GM18870 (cell line): ENCODE measurements at regions not wholly inside any gene's neighbourhood (a gene's known extent, or its start where the extent isn't known, plus 50 kb on each side); places are given as distances from the start of the nearest gene placed in this dataset.
"Not testable (repeated sequence)": the region's sequence is repeated elsewhere in the genome, so short reads cannot be mapped to it uniquely, and the experiment has no call there.

ENCODE experiments used
- ATAC-seq: cut with Tn5 transposase; IDR thresholded peaks from one replicate; pipeline ENCODE4 v1.9.1; 2021; ENCODE audit warnings: moderate library complexity; ENCODE audit not compliant: unreplicated experiment

DNA sequence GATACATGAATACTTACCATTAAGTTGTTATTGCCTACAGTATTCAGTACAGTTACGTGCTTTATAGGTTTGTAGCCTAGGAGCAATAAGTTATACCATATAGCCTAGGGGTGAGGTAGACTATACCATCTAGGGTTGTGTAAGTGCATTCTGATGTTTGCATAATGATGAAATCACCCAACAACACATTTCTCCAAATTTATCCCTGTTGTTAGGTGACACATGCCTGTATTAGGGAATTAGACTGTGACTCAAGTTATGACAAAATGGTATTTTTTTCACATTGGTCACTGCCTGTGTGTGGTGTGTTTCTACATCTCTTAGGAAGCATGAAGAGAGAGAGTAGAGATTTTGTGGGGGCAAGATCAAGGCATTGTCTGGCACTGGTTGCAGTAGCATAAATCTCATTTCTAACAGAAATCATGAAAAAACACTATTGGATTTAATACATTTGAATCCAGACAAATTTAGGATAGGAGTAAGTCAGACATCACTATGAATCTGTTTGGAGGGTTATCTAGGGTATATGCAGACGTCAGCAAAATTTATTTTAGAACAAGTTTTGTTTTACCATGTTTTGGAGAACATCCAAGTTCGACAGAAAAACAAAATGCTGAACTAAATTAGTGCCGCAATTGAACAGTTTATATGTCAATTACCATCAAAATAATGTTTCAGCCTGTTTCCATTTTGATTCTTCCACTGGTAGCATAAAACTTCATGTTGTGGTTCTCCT is 332.1 kb downstream of the LMO7 start:
- no peak for ATAC-seq

DNA sequence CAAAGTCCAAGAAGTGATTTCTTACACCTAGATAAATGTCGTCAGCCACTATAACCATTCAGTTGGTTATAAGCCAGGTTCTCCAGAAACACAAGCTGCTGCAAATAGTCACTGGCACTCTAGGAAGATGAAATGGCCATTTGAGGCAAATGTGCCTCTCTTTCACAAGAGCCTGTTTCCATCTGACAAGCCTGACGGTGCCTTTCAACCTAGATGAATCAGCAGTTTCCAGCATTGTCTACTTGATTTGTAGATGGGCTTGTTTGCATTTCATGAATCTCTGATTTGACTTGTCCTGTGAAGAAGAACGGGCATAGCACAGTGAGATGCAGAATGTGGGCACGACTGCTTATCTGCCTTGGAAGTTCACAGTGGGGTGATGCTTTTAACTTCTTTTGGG is 327.2 kb downstream of the LMO7 start:
- ATAC-seq, result no peak

DNA sequence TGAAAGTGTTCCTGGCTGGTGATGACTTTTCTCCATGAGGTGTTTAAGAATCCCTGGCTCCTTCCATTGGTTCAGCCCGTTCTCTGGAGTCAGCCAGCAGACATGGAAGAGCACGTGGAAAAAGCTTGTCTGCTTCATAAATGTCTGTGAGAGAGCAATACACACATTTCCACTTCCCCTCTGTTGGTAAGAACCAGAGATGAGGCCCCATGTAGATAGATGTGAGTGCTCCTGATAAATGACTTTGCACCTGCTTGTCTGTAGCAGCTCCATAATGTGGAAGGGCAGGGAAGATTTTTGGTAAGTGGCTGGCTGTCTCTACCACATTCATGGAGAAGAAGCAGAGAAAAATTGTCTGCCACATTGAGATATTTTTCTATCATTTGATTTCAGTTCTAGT is 325.8 kb downstream of the LMO7 start:
- no peak for ATAC-seq

DNA sequence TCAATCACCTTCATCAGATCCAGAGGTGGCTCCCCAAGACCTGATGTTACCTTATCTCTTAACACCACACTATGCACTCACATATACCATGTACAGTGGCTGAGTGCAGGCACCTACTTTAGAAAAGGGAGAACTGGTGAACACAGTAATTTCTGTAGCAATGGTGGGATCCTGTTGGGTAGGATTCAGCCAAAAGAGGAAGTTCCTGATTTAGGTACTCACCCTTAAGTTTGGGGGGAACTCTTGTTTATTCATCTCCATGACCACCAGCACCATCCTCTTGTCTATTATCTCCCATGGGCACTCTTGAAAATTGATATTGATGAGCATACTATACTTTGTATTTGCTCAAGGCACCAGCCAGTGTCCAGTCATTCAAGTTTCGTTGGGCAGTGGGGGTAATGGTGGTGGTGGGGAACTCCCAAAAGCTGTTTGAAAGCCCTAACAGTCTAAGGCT is 324.4 kb downstream of the LMO7 start:
- peak; percentile 98 for ATAC-seq

DNA sequence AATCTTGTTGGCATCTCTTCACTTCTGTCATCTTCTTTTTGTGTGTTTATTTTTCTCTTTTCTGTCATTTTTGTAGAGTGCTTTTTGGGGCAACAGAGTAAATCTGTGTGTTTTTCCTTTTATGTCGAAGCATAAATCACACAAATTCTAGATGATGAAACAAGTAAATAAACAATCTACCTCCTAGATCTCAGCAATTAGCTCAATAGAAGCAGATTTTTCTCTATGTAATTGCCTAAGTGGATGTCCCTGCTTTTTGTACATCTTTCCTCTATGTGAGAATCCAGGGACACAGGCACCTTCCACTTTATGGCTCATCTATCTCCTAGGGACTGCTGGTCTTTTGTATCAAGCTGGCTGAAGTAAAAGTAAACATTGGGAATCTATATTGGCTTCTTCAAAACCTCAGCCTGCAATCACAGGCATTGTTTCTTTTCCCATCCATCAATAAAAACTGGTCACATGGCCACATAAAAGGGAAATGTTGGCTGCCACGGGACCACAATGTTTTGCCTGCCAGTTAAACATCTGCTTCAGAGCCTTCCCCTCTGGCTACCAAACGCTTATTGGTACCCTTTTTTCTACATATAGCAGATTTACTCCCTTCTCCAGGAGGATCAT is 323.8 kb downstream of the LMO7 start:
- peak; percentile 17 for ATAC-seq

DNA sequence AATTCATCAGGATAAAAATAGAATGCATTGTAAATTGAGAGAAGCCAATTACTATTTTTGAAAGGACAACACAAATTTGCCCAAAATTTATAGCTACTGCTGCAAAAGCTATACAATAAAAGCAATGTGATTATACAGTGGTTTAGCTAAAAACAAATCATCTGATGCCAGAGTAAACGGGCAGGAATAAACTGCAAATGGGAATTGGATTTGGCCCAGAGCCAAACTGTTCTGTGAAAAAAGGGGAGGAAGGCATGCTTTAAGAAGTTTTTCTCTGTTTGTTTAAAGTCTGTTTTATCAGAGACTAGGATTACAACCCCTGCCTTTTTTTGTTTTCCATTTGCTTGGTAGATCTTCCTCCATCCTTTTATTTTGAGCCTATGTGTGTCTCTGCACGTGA is 317.5 kb downstream of the LMO7 start:
- ATAC-seq, result not testable (repeated sequence)

DNA sequence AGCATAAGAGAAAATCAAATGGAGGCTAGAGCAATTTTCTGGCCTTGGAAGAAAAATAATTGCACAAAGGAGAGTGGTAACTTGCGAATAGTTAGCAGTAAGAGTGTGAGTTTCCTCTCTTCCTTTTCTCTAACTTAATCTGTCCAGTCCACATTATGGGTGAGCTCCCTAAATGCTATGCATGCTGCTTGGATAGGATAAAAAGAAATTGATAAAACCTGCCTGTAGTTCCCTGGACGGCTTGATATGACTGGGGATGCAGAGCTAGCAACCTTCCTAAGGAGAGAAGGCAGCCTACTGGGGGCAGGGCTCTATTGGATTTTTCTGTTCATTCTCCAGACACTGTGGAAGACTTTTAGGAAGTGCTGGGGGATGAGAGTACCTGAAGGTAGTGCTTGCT is 311.3 kb downstream of the LMO7 start:
- no peak for ATAC-seq

DNA sequence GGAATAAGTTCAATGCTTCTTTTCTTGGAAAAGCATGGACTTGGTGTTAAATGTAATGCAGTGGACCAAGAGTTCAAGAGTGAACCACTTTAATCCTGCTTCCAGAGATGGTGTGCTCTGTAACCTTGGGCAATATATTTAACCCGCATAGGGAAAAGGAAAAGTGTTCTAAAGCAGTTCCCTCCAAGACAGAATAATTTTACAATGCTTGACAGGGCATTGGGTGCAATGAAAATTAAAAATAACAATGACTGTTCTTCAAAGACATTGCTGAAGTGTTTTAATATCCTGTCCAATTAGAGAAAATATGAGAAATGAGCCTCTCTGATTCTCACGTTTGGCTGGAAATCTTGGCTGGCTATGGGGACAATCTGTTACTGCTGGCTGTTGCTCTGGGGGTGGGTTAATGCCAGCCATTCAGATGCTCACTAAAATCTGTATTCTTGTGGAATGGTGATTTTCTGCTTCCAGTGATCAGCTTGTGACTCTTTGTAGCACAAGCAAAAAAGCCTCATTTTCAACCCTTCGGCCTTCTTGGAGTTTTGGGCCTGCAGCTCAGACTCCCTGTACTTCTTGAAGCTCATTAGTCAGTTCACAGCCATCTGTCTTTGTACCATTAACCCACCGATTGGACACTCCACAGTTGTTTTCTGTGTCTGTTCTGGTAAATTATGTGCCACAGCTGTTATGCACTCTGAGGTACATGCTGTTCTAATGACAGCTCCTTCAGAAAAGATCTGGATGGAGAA is 310.6 kb downstream of the LMO7 start:
- no peak for ATAC-seq

DNA sequence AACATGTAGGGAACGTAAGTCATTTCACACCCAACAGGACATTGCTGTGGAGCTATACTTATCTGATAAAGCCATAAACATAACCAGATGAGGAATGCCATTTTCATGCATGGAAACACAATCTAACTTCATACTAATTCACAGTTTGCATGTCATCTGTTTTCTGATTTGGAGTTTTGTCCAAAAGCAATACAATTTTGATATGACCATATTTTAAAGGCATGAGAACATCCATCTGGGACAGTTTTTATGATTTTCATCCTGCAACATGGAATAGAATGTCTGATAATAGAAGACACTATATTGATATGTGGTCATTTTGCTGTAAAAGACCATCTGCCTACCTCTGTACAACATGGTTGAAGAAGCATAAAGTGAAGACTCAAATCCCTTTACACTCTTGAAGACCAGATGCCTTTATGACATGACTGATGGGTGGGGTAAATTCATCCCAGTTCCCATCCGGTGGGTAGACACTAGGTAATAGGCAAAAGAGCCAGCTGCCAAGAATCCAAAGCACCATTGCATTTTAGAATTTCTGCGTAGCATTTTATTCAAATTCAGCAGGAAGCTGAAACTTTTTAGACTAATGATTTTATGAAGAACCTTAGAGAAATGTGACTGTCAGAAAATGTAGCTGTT is 309.8 kb downstream of the LMO7 start:
- ATAC-seq, result no peak

DNA sequence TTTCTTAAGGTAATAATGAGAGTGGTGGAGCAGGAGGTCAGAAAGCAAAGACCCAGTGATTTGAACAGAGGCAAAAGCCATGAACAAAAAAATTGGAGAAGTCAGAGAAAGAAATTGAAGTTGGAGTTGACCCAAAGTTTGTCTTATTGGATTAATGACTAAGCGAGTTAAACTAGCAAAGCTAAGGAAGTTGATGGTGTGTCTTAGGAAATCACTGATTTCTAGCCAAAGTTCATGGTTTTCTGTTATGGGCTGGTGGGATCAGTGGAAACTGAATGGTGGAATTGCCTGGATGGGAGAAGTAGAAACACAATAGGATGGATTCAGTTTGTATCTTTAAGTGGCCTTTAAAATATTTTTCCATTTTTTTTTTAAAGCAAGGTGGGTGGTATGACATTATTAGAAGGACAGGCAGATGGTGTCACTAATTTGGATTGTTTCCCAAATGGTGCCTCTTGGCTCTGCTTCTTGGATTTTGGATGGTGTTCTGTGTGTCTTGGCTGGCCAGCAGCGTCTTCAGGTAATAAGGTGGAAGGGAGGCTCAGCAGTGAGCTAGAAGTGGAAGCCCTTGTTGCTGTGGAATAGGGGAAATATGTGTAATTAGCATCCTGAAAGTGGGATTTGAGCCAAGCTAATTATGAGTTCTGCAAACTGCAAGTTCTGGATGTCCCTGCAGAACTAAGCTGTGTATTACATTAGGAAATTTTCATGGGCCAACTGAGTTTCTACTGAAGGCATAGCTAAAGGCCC is 302.9 kb downstream of the LMO7 start:
- no peak for ATAC-seq

DNA sequence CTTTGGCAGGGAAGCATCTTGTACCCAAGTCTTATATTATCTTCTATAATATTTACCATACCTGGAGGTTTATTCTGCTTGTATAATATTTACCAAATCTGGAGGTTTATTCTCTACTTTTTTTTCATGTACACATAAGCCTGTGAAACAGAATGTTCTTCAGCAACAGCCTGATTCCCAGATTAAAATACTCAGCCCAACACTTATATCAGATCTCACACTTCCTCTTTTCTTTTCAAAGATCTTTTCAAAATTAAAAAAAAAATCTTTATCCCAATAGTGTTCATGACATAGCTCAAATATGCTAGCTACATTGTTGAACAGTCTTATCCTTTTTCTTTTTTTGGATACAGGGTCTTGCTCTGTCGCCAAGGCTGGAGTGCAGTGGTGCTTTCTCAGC is 300.7 kb downstream of the LMO7 start:
- no peak for ATAC-seq

DNA sequence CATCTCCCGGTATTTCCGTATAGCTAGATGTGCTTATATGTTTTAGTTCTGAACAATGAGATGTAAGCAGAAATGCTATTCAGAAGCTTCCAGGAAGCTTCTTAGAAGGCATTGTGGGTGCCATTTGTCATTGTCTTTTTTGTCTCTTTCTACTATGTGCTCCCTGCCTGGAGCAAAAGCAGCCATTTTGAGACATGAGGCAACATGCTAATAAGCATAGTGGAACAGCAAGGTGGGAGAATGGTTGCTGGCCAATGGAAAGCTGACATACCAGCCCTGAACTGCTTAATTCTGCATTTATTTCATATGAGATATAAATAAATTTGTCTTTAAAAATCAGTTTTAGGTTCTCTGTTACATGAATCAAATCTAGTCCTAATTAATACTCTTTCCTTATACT is 299.7 kb downstream of the LMO7 start:
- ATAC-seq, result no peak

DNA sequence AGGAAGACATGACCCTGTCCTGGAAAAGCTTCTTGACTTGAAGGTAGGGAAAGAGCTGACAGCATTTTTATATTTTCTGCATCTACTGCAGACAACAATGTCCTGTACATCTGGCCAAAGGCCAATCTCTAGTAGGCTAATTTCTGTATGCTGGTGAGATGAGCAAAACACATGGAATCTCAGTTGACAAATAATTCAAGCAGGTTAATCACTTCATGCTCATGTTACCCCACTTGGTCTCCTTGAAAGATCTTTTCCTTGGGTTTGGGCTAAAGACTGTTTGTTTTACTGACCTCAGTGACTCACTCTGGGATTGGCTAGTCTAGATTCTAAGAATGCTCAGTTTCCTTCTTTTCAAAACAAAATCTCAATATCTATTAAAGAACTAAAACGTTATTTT is 298.8 kb downstream of the LMO7 start:
- ATAC-seq, result no peak

DNA sequence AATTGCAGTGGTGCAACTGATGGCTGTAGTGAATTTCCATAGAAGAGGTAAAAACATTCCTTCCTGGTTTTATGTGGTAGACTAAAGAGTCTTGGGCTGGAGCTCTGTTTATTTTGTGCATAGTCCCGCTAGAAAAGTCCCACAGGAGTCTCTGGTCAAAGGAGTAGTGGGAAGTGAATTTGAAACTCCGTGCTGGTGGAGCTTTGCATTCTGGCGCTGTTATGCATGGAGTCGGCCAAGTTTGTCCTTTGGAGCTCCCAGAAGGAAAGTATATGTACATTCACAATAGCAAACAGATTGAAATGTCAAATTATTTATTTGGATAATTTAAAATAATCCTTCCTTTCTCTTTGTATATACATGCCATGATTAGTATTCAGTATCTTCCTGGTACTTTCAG is 296.5 kb downstream of the LMO7 start:
- ATAC-seq, result no peak

DNA sequence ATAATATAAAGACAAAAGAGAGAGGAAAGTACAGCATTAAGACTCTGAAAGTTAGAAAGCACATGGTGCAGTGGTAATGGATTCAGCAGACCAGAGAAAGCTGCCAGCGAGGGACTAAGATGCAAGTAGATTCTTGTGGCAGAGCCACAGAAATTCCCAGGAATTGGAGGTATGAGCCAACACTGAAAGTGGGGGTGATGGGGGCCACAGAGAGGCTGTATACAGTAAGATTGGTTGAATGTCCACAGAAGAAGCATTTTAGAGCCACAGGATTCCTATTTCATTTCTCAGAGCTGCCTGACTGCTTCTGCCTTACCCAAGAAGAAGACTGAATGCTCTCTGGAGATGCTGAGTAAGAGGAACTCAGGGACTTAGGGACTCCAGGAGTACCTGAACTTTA is 295.0 kb downstream of the LMO7 start:
- no peak for ATAC-seq

DNA sequence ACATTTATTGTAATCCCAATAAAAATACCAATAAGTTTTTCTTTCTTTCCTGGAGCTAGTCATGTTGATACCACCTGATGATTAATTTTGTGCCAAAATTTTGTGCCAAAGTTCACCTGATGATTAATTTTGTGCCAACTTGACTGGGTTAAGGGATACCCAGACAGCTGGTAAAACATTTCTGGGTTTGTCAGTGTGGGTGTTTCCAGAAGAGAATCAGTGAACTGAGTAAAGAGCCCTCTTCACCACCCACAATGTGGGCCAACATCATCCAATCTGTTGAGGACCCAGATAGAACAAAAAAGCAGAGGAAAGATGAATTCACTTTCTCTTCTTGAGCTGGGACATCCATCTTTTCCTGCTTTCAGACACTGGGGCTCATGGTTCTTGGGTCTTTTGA is 292.9 kb downstream of the LMO7 start:
- ATAC-seq, result no peak

DNA sequence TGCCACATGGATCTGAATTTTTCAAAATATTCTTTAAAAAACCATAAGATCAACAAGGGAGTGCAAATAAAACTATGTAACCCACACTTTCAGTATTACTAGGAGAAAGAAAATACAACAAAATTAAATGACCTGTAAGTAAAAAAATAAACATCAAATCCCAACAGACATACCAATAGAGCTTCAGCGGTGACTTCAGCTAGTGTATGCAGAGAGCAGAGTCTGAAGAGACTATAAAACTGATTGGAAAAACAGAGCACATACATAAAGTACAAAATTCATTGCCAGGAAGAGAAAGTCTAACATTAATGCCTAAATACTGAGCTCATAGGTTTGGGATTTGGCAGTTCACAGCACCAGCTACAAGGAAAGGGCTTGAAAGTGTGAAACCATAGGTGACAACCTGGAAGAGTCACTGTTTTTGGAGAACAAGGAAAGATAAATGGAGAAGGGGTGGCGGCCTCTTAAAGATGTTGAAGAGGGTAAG is 291.1 kb downstream of the LMO7 start:
- no peak for ATAC-seq

DNA sequence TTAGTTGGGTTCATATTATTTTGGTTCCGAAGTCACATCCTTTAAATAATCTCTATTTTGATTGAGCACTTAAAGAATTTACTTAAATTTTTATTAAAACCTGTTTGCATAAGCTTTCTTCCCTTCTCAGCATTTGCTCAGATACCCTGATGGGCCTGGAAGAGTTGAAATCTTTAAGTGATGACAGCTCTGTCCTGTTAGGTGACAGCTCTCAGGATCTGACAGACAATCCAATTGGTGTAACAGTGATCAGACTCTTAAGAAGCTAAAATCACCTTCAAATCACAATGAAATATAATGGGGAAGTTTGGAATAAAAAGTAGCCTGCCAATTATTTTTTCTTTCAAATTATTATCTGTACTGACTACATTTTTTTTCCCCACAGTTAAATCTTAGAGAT is 284.4 kb downstream of the LMO7 start:
- ATAC-seq, result no peak

DNA sequence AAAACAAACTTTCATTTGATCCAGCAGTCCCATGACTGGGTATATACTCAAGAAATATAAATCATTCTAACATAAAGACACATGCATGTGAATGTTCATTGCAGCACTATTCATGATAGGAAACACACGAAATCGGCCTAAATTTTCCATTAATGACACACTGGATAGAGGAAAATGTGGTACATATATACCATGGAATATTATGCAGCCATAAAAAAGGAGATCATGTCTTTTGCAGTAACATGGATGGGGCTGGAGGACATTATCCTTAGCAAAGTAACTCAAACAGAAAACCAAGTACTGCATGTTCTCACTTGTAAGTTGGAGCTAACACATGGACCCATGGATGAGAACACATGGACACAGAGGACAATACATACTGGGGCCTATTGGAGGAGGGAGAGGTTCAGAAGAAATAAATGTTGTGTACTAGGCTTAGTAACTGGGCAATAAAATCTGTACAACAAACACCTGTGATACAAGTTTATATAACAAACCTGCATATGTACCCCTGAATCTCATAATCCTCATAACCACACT is 283.6 kb downstream of the LMO7 start:
- ATAC-seq, result no peak

DNA sequence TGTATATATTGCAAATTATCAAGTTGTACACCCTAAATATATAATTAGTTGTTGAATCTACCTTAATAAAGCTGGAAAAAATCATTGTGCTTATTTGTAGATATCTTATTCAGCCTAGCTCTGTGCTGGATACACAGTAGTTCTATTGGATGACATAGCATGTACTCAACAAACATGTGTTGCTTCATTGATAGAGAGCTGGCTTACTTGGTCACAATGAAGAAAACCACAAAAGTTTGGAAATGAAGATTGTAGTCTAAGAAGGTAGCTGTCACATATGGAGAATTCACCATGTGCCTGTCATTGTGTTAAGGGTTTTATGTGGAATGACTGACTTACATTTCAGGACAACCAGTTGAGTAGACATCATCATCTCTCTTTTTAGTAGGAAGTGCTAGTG is 278.9 kb downstream of the LMO7 start:
- ATAC-seq, result no peak

DNA sequence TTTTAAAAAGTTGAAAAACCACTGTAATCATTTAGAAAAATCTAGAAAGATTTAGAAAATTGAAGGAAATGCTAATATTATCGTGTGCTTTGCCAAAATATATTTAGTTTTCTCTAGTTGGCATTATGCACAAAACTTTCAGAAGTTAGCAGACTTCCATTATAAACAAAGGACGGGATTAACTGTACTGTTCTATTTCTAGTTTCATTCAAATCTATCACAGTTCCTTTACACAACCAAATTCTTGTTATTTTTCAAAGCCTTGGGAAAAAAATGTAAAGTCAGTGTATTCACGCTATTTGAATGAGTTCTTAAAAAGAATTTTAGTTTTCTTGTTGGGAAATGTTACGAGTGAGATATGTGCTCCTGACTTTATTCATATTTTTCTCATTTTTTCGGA is 277.8 kb downstream of the LMO7 start:
- ATAC-seq, result no peak
